Neural crest cell (in vitro differentiated cells): ENCODE measurements at regions not wholly inside any gene's neighbourhood (a gene's known extent, or its start where the extent isn't known, plus 50 kb on each side); places are given as distances from the start of the nearest gene placed in this dataset.

Source experiments
- DNase-seq: peaks from one replicate; pipeline ENCODE4 v3.0.0; 2021; ENCODE audit warnings: low read depth, mixed read lengths, low spot score
- H3K27ac Mint-ChIP-seq: one replicate; pipeline ENCODE4 v1.8.0; 2021; ENCODE audit warnings: mild to moderate bottlenecking, mixed read lengths; ENCODE audit not compliant: unreplicated experiment
- H3K27me3 Mint-ChIP-seq: 2 replicates; pipeline ENCODE4 v1.8.0; 2021; ENCODE audit warnings: low read depth, mild to moderate bottlenecking, mixed read lengths
- H3K36me3 Mint-ChIP-seq: 2 replicates; pipeline ENCODE4 v1.8.0; 2021; ENCODE audit warnings: low read depth, mild to moderate bottlenecking, mixed read lengths
- H3K4me1 Mint-ChIP-seq: 2 replicates; pipeline ENCODE4 v1.8.0; 2021; ENCODE audit warnings: mixed read lengths
- H3K4me3 Mint-ChIP-seq: one replicate; pipeline ENCODE4 v1.8.0; 2021; ENCODE audit warnings: mild to moderate bottlenecking, mixed read lengths
- H3K9me3 Mint-ChIP-seq: 2 replicates; pipeline ENCODE4 v1.8.0; 2021; ENCODE audit warnings: mixed read lengths
- TF ChIP-seq, protein P1 (sequence below): fragments of 200-600 bp; sonication (generic); conservative IDR thresholded peaks from 2 replicates; pipeline ENCODE4 v1.5.0; 2021; ENCODE audit warnings: antibody characterized with exemption, mild to moderate bottlenecking

DNA sequence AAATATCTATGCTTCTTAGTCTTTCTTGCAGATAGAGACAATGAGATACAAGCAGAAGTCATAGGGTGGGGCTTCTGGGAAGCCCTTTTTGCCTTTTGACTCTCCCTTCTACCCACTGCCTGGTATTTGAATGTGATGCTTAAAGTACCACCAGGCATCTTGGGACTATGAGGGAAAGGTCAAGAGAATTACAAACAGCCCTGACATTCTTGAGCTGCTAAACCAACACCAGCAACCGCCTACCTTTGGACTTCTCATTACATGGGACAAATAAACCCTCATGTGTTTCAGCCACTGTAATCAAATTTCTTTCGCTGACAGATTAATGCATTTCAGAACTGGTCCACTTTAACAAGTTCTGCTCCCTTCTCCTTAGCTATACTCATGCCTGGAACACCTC, 112.8 kb downstream of the LUZP4 start:
- DNase-seq: no peak
- Mint-ChIP-seq H3K27me3 (no peaks in the 10 kb centered on the region), H3K4me3 (no peak overlapping the region), H3K4me1 (peaks cover 59% of the 10 kb centered on the region), H3K36me3 (no peaks in the 10 kb centered on the region), H3K27ac (no peak overlapping the region), H3K9me3 (no peaks in the 10 kb centered on the region)
- TF ChIP-seq, protein P1, sequence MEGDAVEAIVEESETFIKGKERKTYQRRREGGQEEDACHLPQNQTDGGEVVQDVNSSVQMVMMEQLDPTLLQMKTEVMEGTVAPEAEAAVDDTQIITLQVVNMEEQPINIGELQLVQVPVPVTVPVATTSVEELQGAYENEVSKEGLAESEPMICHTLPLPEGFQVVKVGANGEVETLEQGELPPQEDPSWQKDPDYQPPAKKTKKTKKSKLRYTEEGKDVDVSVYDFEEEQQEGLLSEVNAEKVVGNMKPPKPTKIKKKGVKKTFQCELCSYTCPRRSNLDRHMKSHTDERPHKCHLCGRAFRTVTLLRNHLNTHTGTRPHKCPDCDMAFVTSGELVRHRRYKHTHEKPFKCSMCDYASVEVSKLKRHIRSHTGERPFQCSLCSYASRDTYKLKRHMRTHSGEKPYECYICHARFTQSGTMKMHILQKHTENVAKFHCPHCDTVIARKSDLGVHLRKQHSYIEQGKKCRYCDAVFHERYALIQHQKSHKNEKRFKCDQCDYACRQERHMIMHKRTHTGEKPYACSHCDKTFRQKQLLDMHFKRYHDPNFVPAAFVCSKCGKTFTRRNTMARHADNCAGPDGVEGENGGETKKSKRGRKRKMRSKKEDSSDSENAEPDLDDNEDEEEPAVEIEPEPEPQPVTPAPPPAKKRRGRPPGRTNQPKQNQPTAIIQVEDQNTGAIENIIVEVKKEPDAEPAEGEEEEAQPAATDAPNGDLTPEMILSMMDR: no peak

DNA sequence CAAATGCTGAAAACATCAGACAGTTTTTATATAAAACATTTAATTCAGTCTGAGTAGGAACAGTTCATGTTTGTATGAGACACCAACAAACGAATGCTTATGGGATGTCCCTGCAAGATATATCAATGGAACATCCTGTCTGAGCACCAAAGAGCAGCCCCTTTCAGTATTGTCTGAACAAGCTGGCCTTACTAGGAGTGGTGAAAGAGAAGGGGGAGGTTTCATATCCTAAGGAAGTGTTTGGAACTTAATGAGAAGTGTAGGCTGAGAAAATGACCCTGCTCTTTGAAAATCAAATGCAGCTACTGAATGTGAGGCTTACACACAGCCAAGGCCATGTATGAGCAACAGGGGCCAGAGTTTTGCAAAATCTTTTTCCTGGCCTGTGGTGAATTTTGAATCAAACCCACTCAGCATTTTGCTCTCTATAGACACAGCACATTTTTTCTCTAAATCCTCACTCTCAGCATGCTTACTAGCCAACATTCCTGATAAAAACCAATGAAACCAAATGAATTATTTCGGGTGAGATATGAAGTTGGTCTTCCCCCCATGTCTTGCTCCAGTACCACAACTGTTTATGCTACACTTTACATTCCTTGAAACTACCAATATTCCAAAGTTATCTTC, 119.4 kb downstream of the LUZP4 start:
- Mint-ChIP-seq H3K27ac (no peak overlapping the region), H3K4me1 (peaks cover 12% of the 10 kb centered on the region), H3K4me3 (no peak overlapping the region), H3K9me3 (peaks cover 4% of the 10 kb centered on the region), H3K27me3 (no peaks in the 10 kb centered on the region), H3K36me3 (no peaks in the 10 kb centered on the region)
- DNase-seq: no peak
- TF ChIP-seq, protein P1: no peak

DNA sequence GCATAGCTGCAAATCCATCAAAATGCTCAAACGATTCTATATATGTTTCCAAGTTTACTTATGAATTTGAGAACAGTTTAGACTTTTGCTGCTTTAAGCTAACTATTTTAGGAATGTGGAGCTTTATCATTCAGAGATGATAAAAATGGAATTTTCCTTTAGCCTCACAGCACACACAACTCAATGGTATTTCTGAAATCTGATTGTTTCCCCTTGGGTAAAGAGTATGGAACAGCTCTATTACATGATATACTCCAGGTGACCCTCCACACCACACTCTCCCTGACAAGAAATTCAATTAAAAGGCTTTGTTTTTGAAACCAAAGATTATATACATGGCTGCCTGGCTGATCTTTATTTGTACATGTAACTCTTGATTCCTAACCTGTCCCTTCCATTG, 120.0 kb downstream of the LUZP4 start:
- TF ChIP-seq, protein P1: no peak

DNA sequence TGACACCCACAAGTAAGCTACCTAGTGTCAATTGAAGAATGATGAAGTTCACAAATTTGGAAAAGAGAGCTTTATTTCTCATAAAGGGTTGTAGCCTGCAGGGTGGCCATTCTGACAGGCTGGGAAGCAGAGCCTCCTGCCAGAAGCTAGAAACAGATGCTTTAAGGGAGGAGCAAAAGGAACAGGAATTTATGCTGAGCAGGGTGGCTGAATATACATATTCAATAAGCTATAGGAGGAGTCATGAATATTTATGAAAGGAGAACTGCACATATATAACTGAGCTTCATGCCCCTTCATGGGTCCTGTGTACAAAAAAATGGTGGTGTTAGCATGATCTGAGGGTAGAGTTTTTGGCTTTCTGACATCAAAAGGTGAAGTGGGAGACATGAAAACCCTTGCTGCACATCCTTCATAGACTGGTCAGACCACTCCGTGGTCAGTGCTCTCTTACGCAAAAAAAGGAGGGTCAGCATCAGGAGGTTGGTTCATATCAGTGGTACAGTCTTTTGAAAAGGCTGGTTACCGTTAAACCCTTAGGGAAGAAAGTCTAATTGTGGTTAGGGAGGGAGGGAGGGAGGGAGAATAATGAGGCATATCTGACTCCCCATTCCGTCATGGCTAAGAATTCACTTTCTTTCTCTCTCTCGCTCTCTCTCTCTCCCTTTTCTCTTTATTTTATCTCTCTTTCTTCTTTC, 121.4 kb downstream of the LUZP4 start:
- peaks cover 4% of the 10 kb centered on the region for H3K9me3 Mint-ChIP-seq
- TF ChIP-seq, protein P1: no peak
- no peak overlapping the region for H3K27ac Mint-ChIP-seq
- no peaks in the 10 kb centered on the region for H3K27me3 Mint-ChIP-seq
- H3K36me3 Mint-ChIP-seq: no peaks in the 10 kb centered on the region
- no peak for DNase-seq
- no peak overlapping the region for H3K4me3 Mint-ChIP-seq
- peaks cover 10% of the 10 kb centered on the region for H3K4me1 Mint-ChIP-seq

More for the DNA sequence above, 120.0 kb downstream of the LUZP4 start:
- Mint-ChIP-seq H3K27ac (no peak overlapping the region), H3K4me3 (no peak overlapping the region), H3K36me3 (no peaks in the 10 kb centered on the region), H3K27me3 (no peaks in the 10 kb centered on the region), H3K4me1 (peaks cover 12% of the 10 kb centered on the region), H3K9me3 (peaks cover 4% of the 10 kb centered on the region)
- no peak for DNase-seq

DNA sequence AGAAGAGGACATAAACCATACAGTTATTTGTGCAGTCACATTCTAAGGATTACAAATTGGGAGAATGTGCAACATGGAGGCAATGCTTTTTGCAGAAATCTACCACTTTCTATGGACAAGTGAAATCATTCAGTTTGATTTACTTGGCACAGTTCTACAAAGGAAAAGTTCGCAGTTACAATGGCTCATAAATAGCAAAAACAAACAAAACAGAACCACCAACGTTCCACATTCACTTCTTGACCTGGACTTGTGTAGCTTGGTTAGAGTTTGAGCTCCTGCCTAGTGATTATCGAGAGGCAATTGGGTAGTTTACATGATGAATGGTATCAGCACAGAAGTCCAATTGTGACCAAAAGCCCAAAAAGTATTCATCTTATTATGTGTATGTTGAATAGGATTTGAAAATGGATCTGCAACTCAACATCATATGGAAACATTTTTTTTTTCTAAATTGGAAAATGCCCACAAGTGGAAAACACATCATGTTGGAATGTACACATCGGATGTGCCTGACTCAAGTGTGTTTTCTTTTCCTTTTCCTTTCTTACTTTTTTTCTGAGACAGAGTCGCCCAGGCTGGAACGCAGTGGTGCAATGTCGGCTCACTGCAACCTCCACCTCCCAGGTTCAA, 123.8 kb downstream of the LUZP4 start:
- H3K4me1 Mint-ChIP-seq: peaks cover 18% of the 10 kb centered on the region
- no peaks in the 10 kb centered on the region for H3K27me3 Mint-ChIP-seq
- no peak overlapping the region for H3K27ac Mint-ChIP-seq
- peaks cover 7% of the 10 kb centered on the region for H3K9me3 Mint-ChIP-seq
- TF ChIP-seq, protein P1: no peak
- DNase-seq: no peak
- H3K36me3 Mint-ChIP-seq: no peaks in the 10 kb centered on the region
- H3K4me3 Mint-ChIP-seq: no peak overlapping the region
